GM20000 (cell line): ENCODE measurements at regions not wholly inside any gene's neighbourhood (a gene's known extent, or its start where the extent isn't known, plus 50 kb on each side); places are given as distances from the start of the nearest gene placed in this dataset.

ENCODE experiments used
- DNase-seq: peaks from one replicate; pipeline ENCODE4 v3.0.0; 2012; ENCODE audit warnings: low spot score
- TF ChIP-seq, protein P1 (sequence below): IDR thresholded peaks from 2 replicates; pipeline ENCODE4 v1.5.1; 2012; ENCODE audit warnings: mild to moderate bottlenecking, control low read depth; ENCODE audit errors: extremely low read depth, missing control alignments

DNA sequence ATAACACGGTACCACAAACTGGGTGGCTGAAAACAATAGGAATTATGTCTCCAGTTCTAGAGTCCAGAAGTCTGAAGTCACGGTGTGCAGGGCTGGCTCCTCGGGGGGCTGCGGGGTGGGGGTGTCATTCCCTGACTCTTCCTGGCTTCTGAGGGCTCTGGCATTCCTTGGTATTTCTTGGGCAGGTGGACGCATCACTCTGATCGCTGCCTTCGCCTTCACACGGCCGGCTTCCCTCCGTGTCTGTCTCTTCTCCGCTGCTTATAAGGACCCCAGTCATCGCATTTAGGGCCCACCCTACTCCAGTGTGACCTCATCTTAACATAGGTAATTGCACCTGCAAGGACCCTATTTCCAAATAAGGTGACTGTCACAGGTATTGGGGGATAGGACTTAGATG, 134.6 kb downstream of the CPZ start:
- TF ChIP-seq, protein P1, sequence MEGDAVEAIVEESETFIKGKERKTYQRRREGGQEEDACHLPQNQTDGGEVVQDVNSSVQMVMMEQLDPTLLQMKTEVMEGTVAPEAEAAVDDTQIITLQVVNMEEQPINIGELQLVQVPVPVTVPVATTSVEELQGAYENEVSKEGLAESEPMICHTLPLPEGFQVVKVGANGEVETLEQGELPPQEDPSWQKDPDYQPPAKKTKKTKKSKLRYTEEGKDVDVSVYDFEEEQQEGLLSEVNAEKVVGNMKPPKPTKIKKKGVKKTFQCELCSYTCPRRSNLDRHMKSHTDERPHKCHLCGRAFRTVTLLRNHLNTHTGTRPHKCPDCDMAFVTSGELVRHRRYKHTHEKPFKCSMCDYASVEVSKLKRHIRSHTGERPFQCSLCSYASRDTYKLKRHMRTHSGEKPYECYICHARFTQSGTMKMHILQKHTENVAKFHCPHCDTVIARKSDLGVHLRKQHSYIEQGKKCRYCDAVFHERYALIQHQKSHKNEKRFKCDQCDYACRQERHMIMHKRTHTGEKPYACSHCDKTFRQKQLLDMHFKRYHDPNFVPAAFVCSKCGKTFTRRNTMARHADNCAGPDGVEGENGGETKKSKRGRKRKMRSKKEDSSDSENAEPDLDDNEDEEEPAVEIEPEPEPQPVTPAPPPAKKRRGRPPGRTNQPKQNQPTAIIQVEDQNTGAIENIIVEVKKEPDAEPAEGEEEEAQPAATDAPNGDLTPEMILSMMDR = no peak
- no peak for DNase-seq

DNA sequence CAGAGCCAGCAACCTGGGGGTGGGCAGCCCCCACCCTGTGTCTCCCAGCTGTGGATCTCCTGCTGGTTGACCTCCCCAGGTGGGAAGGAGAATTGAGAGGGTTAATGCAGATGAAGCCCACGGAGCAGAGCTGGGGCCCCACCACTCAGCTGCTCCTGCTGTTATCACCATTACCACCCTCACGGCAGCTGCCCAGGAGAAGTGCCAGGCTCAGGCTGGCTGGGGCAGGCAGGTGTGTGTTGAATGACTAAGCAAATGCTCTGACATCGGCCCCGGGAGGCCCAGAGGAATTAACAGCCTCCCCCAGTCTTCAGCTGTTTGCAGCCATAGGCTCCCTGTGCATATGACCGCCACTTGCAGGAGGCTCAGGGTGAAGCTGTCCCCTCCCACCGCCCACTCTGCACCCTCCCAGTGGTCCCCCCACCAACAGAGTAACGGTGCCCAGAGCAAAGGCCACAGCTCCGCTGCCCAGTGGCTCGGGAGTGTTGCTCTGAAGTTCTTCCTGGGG, 133.8 kb downstream of the CPZ start:
- TF ChIP-seq, protein P1 = no peak
- DNase-seq = no peak

DNA sequence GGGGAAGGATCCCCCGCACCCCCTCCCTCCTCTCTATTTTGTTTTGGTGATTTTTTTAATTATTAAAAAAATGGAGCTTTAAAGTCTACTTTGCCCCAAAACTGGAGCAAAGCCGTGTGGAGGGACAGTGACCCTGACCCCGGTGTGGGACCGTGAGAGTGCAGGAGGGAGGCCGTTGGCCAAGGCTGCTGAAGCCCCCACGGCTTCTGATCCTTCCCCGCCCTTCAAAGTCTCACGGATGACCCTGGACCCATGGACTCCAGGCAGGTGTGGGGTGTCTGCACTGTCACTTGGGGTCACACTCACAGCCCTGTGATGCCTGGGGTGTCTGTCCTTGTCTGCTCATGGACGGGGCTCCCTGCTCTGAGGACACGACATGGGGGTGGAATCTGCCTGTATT, 133.3 kb downstream of the CPZ start:
- TF ChIP-seq, protein P1 = no peak
- DNase-seq = no peak

DNA sequence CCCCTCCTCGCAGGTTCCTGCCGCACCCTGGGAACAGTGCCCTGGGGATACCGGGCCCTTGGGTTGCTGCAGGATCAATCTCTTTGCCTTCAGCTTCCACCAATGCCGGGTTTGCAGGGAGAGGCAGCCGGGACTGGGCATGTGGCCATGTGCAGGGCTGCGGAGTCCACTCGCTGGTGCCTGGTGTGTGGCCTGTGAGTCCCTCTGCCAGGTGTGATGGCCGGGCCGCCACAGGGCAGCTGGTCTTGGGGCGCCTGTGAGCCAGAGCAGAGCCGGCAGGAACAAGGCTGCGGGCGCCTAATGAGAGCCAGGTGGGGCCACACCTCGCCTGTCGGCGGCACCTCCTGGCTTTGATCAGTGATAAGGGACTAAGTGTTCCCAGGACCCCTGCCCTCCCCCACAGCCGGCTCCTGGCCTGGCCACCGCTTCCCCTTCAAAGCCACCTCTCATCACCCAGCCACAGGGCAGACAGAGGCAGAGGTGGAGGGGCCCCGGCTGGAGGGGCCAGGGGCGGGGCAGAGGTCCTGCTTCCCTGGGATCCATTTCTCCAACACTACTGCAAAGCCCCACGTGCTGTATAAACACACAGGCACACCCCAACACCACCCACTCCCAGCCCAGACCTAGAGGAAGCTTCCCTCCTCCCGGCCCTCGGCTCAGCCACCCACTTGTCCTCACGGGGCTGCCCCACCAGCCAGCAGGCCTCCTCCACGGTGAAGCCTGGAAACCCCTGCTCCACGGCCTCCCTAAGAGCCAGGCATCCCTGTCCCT, 132.7 kb downstream of the CPZ start:
- no peak for DNase-seq

DNA sequence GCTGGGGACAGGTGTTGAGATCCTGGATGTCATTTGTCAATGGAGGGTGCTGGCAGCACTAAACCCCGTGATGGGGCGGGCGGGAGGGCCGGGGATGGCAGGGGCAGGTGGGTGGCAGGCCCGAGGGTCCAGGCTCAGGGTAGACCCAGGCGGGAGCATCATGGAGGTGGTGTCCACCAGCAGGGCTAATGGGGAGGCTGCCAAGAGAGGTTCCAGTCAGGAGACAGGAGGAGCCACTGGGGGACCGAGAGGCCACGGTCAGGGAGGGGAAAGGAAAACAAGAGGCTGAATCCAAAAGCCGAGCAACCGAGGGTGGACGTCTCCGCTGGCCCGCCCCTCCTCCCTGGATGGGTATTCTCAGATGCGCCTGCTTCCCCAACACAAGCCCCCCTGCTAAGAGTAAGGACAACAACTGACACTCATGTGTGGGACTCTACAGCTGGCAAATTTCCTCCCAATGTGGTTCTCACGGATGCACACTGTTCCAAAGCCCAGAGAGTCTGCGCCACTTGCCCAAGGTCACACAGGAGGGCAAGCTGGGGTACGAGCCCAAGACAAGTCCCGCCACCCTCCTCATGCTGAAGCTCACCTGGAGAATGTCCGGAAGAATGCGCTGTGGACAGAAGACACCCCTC, 132.0 kb downstream of the CPZ start:
- TF ChIP-seq, protein P1 = no peak
- DNase-seq = no peak

More for the DNA sequence above, 132.7 kb downstream of the CPZ start:
- TF ChIP-seq, protein P1 = no peak

DNA sequence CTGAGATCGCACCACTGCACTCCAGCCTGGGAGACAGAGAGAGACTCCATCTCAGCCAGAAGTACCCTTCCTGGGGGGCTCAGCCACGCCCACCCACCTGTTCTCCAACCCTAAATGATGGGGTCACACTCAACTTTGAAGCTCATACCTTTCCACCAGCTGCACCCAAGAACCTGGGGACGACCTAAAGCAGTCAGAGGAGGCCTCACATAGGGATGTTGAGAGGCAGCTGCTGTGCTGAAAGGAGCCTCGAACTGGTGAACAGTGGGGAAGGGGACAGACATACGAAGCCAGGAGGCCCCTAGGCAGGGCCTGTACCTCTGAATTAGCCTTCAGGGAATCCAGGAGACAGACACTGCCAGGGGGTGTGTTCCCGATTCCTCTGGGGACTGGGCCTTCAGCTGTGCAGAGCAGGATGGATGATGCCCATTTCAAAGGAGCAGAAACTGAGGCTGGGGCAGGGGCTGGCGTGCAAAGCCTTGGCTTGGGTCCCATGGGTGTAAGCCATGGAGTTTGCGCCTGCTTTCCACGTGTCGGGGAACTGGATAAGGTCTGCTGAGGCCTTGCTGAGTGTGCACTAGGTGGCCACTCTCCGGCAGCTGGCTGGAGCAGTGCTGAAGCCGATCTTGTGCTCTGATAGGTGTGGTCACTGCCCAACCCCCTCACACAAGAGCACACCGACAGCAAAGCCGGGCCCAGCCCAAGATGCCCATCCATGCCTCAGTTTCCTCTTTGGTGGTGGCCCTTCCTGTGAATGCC, 130.8 kb downstream of the CPZ start:
- DNase-seq = no peak
- TF ChIP-seq, protein P1 = no peak

DNA sequence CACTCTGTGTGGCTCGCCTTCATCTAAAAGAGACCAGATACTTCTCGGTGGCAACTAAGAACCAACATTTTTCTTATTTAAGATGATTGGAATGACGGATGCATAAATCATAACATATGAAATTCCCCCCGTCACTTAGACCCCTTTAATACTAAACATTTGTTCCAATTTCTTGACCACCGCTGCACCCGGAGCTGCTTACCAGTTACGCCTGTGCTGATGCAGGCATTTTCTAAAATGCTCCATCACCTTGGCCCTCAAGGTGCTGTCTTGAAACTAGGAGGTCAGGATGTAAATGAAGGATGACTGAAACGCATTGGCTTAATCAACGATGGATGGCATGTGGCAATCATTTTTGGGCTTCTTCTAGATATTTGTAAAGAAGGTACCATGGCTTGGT, 130.0 kb downstream of the CPZ start:
- TF ChIP-seq, protein P1 = no peak
- DNase-seq = no peak
